ENCODE measurements at regions not wholly inside any gene's neighbourhood (a gene's known extent, or its start where the extent isn't known, plus 50 kb on each side); places are given as distances from the start of the nearest gene placed in this dataset.
"Not testable (repeated sequence)": the region's sequence is repeated elsewhere in the genome, so short reads cannot be mapped to it uniquely, and the experiment has no call there.

DNA sequence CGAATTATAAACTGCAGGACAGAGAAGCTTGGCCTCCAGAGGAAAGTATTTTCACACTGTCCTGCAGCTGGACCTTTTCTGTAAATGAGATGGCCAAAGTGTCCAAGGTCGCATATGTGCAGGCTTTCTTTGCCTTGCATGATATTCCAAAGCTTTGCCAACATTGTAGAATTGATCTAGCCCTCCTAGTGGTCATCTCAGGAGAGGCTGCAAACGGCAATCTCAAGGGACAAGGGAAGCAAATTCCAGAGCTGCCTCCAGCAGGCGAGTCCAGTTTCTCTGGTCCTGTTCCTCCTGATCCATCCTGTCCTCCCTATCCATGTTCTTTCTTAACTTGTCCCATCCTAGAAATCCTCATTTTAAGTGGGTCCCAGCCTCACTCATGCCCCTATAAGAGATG lies 373.4 kb upstream of the PCDH15 start:
- DNase-seq (ENCODE audit: extremely low spot score in 2 of 2): no peak
- intact Hi-C loops (cut with DNase I): no loop called here
- TF ChIP-seq, protein P1, sequence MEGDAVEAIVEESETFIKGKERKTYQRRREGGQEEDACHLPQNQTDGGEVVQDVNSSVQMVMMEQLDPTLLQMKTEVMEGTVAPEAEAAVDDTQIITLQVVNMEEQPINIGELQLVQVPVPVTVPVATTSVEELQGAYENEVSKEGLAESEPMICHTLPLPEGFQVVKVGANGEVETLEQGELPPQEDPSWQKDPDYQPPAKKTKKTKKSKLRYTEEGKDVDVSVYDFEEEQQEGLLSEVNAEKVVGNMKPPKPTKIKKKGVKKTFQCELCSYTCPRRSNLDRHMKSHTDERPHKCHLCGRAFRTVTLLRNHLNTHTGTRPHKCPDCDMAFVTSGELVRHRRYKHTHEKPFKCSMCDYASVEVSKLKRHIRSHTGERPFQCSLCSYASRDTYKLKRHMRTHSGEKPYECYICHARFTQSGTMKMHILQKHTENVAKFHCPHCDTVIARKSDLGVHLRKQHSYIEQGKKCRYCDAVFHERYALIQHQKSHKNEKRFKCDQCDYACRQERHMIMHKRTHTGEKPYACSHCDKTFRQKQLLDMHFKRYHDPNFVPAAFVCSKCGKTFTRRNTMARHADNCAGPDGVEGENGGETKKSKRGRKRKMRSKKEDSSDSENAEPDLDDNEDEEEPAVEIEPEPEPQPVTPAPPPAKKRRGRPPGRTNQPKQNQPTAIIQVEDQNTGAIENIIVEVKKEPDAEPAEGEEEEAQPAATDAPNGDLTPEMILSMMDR (IDR thresholded peaks at IDR 0.05): no peak

DNA sequence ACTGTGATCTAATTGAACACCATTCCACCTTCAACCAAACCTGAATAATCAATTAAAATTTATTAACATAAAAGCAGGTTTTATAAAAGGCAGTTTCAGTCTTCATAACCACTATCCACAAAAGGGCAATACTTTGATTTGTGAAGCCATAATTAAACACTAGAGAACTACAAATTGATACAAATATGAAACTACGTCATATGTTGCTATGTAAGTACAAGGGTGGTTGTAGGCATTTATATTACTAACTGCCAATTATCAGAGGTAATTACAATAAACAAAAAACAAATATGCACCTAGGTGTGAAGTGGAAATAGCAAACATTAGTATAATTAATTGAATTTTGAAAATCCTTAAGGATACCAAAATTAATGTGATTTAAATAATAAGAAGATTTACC lies 368.5 kb upstream of the PCDH15 start:
- Histone ChIP-seq H3K27me3 (no peaks in the 10 kb centered on the region), H3K36me3 (no peaks in the 10 kb centered on the region), H3K27ac (no peak overlapping the region), H3K9me3 (no peaks in the 10 kb centered on the region), H3K4me3 (no peak overlapping the region), H3K4me1 (no peaks in the 10 kb centered on the region)
- DNase-seq (ENCODE audit: extremely low spot score in 2 of 2): no peak
- TF ChIP-seq POLR2AphosphoS5 (IDR thresholded peaks at IDR 0.05; ENCODE audit: insufficient read depth in 1 of 2, low read depth in 1 of 2) (no peak), POLR2A (IDR thresholded peaks at IDR 0.05) (no peak)
- TF ChIP-seq, protein P1 (IDR thresholded peaks at IDR 0.05): no peak
- intact Hi-C loops (cut with DNase I): loop anchor here (5.0 kb wide), 1 partner anchor 812 kb away; no protein-coding TSS in a partner anchor

More for the DNA sequence above, 373.4 kb upstream of the PCDH15 start:
- no peak overlapping the region for H3K4me3 ChIP-seq
- H3K27me3 ChIP-seq: no peaks in the 10 kb centered on the region
- H3K27ac ChIP-seq: no peak overlapping the region
- no peaks in the 10 kb centered on the region for H3K9me3 ChIP-seq
- H3K4me1 ChIP-seq: no peaks in the 10 kb centered on the region
- no peaks in the 10 kb centered on the region for H3K36me3 ChIP-seq

DNA sequence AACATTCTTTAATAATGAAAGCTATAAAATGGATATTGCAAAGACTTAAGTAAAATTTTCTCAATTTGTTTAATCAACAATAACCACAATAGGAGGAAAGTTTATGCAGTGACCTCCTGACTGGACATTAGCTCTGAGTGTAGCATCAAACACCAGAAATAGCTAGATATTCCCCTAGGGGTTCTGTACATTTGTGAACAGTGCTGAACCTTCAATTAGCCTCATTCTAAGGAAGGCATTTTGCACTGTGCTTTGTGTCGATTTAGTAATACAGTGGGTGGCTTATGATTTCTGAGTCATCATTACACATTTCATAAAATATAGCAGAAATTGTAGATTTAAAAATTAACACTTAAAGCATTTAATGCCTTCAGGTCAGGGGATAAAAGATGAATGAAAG lies 367.3 kb upstream of the PCDH15 start:
- intact Hi-C loops (cut with DNase I): loop anchor here (5.0 kb wide), 1 partner anchor 811 kb away; no protein-coding TSS in a partner anchor
- no peak overlapping the region for H3K27ac ChIP-seq

DNA sequence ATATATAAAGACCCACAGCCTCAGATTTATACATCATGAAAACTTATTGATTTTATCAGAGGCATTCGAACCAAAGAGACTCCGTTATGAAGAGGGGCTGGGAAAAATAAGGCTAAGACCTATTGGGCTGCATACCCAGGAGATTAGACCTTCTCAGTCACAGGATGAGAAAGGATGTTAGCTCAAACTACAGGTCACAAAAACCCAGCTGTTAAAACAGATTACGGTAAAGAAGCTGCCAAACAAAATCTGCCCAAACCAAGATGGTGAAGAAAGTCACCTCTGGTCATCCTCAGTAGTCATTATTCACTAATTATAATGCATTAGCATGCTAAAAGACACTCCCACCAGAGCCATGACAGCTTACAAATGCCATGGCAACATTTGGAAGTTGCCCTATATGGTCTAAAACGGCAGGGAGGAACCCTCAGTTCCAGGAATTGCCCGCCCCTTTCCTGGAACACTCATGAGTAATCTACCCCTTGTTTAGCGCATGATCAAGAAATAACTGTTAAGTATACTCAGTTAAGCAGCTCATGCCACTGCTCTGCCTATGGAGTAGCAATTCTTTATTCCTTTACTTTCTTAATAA lies 362.5 kb upstream of the PCDH15 start:
- Histone ChIP-seq H3K9me3 (no peaks in the 10 kb centered on the region), H3K27me3 (no peaks in the 10 kb centered on the region), H3K27ac (no peak overlapping the region), H3K4me3 (no peak overlapping the region), H3K36me3 (no peaks in the 10 kb centered on the region), H3K4me1 (no peaks in the 10 kb centered on the region)
- TF ChIP-seq POLR2AphosphoS5 (IDR thresholded peaks at IDR 0.05; ENCODE audit: insufficient read depth in 1 of 2, low read depth in 1 of 2) (no peak), POLR2A (IDR thresholded peaks at IDR 0.05) (no peak)
- TF ChIP-seq, protein P1 (IDR thresholded peaks at IDR 0.05): no peak
- no peak for DNase-seq (ENCODE audit: extremely low spot score in 2 of 2)
- intact Hi-C loops (cut with DNase I): no loop called here

More for the DNA sequence above, 367.3 kb upstream of the PCDH15 start:
- TF ChIP-seq, protein P1 (IDR thresholded peaks at IDR 0.05): no peak
- TF ChIP-seq POLR2A (IDR thresholded peaks at IDR 0.05) (no peak), POLR2AphosphoS5 (IDR thresholded peaks at IDR 0.05; ENCODE audit: insufficient read depth in 1 of 2, low read depth in 1 of 2) (no peak)
- no peaks in the 10 kb centered on the region for H3K36me3 ChIP-seq
- no peaks in the 10 kb centered on the region for H3K9me3 ChIP-seq
- DNase-seq (ENCODE audit: extremely low spot score in 2 of 2): no peak
- H3K27me3 ChIP-seq: no peaks in the 10 kb centered on the region
- no peaks in the 10 kb centered on the region for H3K4me1 ChIP-seq
- no peak overlapping the region for H3K4me3 ChIP-seq

DNA sequence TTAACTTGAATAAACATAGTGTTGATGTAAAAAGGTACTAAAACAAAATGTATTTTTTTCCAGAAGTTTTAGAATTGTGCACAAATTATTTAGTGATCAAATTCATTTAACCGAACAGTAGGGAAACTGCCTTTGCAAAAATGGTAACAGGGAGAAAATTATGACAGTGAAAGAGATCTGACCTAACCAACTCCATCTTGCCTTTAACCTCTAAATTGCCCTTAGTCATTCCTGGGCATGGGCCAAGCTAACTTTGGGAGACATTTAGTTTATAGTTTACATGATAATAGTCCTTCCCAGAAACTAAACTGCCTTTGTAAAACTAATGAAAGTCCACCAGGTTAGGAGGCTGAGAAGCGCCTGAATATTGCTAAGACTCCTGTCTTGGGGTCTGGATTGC lies 361.3 kb upstream of the PCDH15 start:
- intact Hi-C loops (cut with DNase I); H3K27me3 ChIP-seq; DNase-seq (ENCODE audit: extremely low spot score in 2 of 2): not testable (repeated sequence)

More for the DNA sequence above, 361.3 kb upstream of the PCDH15 start:
- not testable (repeated sequence) for H3K27ac ChIP-seq, H3K9me3 ChIP-seq, H3K36me3 ChIP-seq, H3K4me1 ChIP-seq, H3K4me3 ChIP-seq

Measured in vagina (tissue), 2 donors.